ENCODE measurements at regions not wholly inside any gene's neighbourhood (a gene's known extent, or its start where the extent isn't known, plus 50 kb on each side); places are given as distances from the start of the nearest gene placed in this dataset.

- Mint-ChIP-seq H3K4me3 (no peak overlapping the region), H3K9me3 (peaks cover 7% of the 10 kb centered on the region), H3K27me3 (no peaks in the 10 kb centered on the region), H3K4me1 (no peaks in the 10 kb centered on the region), H3K36me3 (ENCODE audit: low read depth) (no peaks in the 10 kb centered on the region), H3K27ac (no peak overlapping the region)
- intact Hi-C loops (cut with micrococcal nuclease) = no loop called here
- no peak for DNase-seq
These were observed 303.3 kb downstream of the ARRDC4 start for GRCh38 chr15:98263787-98264186.

- no peaks in the 10 kb centered on the region for H3K4me1 Mint-ChIP-seq
- H3K27me3 Mint-ChIP-seq = no peaks in the 10 kb centered on the region
- H3K36me3 Mint-ChIP-seq (ENCODE audit: low read depth) = no peaks in the 10 kb centered on the region
- DNase-seq = no peak
- no peaks in the 10 kb centered on the region for H3K9me3 Mint-ChIP-seq
- intact Hi-C loops (cut with micrococcal nuclease) = no loop called here
- no peak overlapping the region for H3K27ac Mint-ChIP-seq
- H3K4me3 Mint-ChIP-seq = no peak overlapping the region
These were observed 305.8 kb downstream of the ARRDC4 start for GRCh38 chr15:98266295-98266694.

GRCh38 chr15:98268163-98268562 lies 307.7 kb downstream of the ARRDC4 start:
- no peaks in the 10 kb centered on the region for H3K36me3 Mint-ChIP-seq (ENCODE audit: low read depth)
- DNase-seq = no peak
- H3K4me3 Mint-ChIP-seq = no peak overlapping the region

GRCh38 chr15:98272625-98273024 lies 312.1 kb downstream of the ARRDC4 start:
- Mint-ChIP-seq H3K4me1 (no peaks in the 10 kb centered on the region), H3K9me3 (no peaks in the 10 kb centered on the region), H3K27me3 (no peaks in the 10 kb centered on the region), H3K36me3 (ENCODE audit: low read depth) (no peaks in the 10 kb centered on the region), H3K4me3 (no peak overlapping the region), H3K27ac (no peak overlapping the region)
- intact Hi-C loops (cut with micrococcal nuclease) = no loop called here
- no peak for DNase-seq

More at GRCh38 chr15:98268163-98268562, 307.7 kb downstream of the ARRDC4 start:
- no peaks in the 10 kb centered on the region for H3K9me3 Mint-ChIP-seq
- H3K4me1 Mint-ChIP-seq = no peaks in the 10 kb centered on the region
- intact Hi-C loops (cut with micrococcal nuclease) = no loop called here
- no peaks in the 10 kb centered on the region for H3K27me3 Mint-ChIP-seq
- H3K27ac Mint-ChIP-seq = no peak overlapping the region

GRCh38 chr15:98276018-98276417 lies 315.5 kb downstream of the ARRDC4 start:
- no peaks in the 10 kb centered on the region for H3K9me3 Mint-ChIP-seq
- no peaks in the 10 kb centered on the region for H3K27me3 Mint-ChIP-seq
- H3K27ac Mint-ChIP-seq = no peak overlapping the region
- no peak for DNase-seq
- H3K4me1 Mint-ChIP-seq = no peaks in the 10 kb centered on the region
- H3K36me3 Mint-ChIP-seq (ENCODE audit: low read depth) = no peaks in the 10 kb centered on the region
- H3K4me3 Mint-ChIP-seq = no peak overlapping the region
- intact Hi-C loops (cut with micrococcal nuclease) = no loop called here

GRCh38 chr15:98277602-98278001 lies 317.1 kb downstream of the ARRDC4 start:
- intact Hi-C loops (cut with micrococcal nuclease) = no loop called here
- no peaks in the 10 kb centered on the region for H3K9me3 Mint-ChIP-seq
- DNase-seq = no peak
- no peaks in the 10 kb centered on the region for H3K4me1 Mint-ChIP-seq
- no peaks in the 10 kb centered on the region for H3K27me3 Mint-ChIP-seq
- no peak overlapping the region for H3K27ac Mint-ChIP-seq
- H3K36me3 Mint-ChIP-seq (ENCODE audit: low read depth) = no peaks in the 10 kb centered on the region
- H3K4me3 Mint-ChIP-seq = no peak overlapping the region

- H3K36me3 Mint-ChIP-seq (ENCODE audit: low read depth) = no peaks in the 10 kb centered on the region
- no peak overlapping the region for H3K4me3 Mint-ChIP-seq
- H3K9me3 Mint-ChIP-seq = no peaks in the 10 kb centered on the region
- DNase-seq = no peak
- no peaks in the 10 kb centered on the region for H3K27me3 Mint-ChIP-seq
- intact Hi-C loops (cut with micrococcal nuclease) = no loop called here
- no peaks in the 10 kb centered on the region for H3K4me1 Mint-ChIP-seq
- no peak overlapping the region for H3K27ac Mint-ChIP-seq
These were observed 319.9 kb downstream of the ARRDC4 start for GRCh38 chr15:98280284-98280975.

GRCh38 chr15:98281130-98281529 lies 320.6 kb downstream of the ARRDC4 start:
- no peaks in the 10 kb centered on the region for H3K9me3 Mint-ChIP-seq
- no peak overlapping the region for H3K27ac Mint-ChIP-seq
- H3K4me3 Mint-ChIP-seq = no peak overlapping the region
- intact Hi-C loops (cut with micrococcal nuclease) = no loop called here
- no peaks in the 10 kb centered on the region for H3K36me3 Mint-ChIP-seq (ENCODE audit: low read depth)
- no peaks in the 10 kb centered on the region for H3K4me1 Mint-ChIP-seq
- no peak for DNase-seq
- H3K27me3 Mint-ChIP-seq = no peaks in the 10 kb centered on the region

GRCh38 chr15:98282656-98283332 lies 322.3 kb downstream of the ARRDC4 start:
- H3K4me1 Mint-ChIP-seq = no peaks in the 10 kb centered on the region
- intact Hi-C loops (cut with micrococcal nuclease) = no loop called here
- H3K4me3 Mint-ChIP-seq = no peak overlapping the region
- no peaks in the 10 kb centered on the region for H3K36me3 Mint-ChIP-seq (ENCODE audit: low read depth)
- no peak for DNase-seq
- no peaks in the 10 kb centered on the region for H3K27me3 Mint-ChIP-seq
- no peaks in the 10 kb centered on the region for H3K9me3 Mint-ChIP-seq
- H3K27ac Mint-ChIP-seq = no peak overlapping the region

GRCh38 chr15:98286200-98286599 lies 325.7 kb downstream of the ARRDC4 start:
- intact Hi-C loops (cut with micrococcal nuclease) = no loop called here
- Mint-ChIP-seq H3K27me3 (peaks cover 2% of the 10 kb centered on the region), H3K27ac (no peak overlapping the region), H3K9me3 (no peaks in the 10 kb centered on the region), H3K4me1 (no peaks in the 10 kb centered on the region), H3K36me3 (ENCODE audit: low read depth) (no peaks in the 10 kb centered on the region), H3K4me3 (no peak overlapping the region)
- no peak for DNase-seq

- no peaks in the 10 kb centered on the region for H3K9me3 Mint-ChIP-seq
- H3K27ac Mint-ChIP-seq = no peak overlapping the region
- intact Hi-C loops (cut with micrococcal nuclease) = no loop called here
- peaks cover 2% of the 10 kb centered on the region for H3K27me3 Mint-ChIP-seq
- DNase-seq = no peak
- no peak overlapping the region for H3K4me3 Mint-ChIP-seq
- H3K36me3 Mint-ChIP-seq (ENCODE audit: low read depth) = no peaks in the 10 kb centered on the region
- H3K4me1 Mint-ChIP-seq = no peaks in the 10 kb centered on the region
These were observed 326.3 kb downstream of the ARRDC4 start for GRCh38 chr15:98286831-98287230.

- intact Hi-C loops (cut with micrococcal nuclease) = no loop called here
- H3K27ac Mint-ChIP-seq = no peak overlapping the region
- H3K27me3 Mint-ChIP-seq = peaks cover 9% of the 10 kb centered on the region
- DNase-seq = no peak
- H3K36me3 Mint-ChIP-seq (ENCODE audit: low read depth) = no peaks in the 10 kb centered on the region
- no peaks in the 10 kb centered on the region for H3K4me1 Mint-ChIP-seq
- H3K9me3 Mint-ChIP-seq = no peaks in the 10 kb centered on the region
- H3K4me3 Mint-ChIP-seq = no peak overlapping the region
These were observed 327.6 kb downstream of the ARRDC4 start for GRCh38 chr15:98288091-98288590.

GRCh38 chr15:98289747-98290146 lies 329.2 kb downstream of the ARRDC4 start:
- no peaks in the 10 kb centered on the region for H3K9me3 Mint-ChIP-seq
- intact Hi-C loops (cut with micrococcal nuclease) = loop anchor here (5.0 to 10.0 kb wide), 2 partner anchors 133 to 385 kb away; no protein-coding TSS in a partner anchor
- no peak overlapping the region for H3K27ac Mint-ChIP-seq
- H3K27me3 Mint-ChIP-seq = peaks cover 22% of the 10 kb centered on the region
- no peak overlapping the region for H3K4me3 Mint-ChIP-seq
- no peaks in the 10 kb centered on the region for H3K36me3 Mint-ChIP-seq (ENCODE audit: low read depth)
- no peaks in the 10 kb centered on the region for H3K4me1 Mint-ChIP-seq
- no peak for DNase-seq

GRCh38 chr15:98292442-98293240 lies 332.1 kb downstream of the ARRDC4 start:
- H3K36me3 Mint-ChIP-seq (ENCODE audit: low read depth) = no peaks in the 10 kb centered on the region
- intact Hi-C loops (cut with micrococcal nuclease) = loop anchor here (5.0 to 10.0 kb wide), 2 partner anchors 130 to 388 kb away; no protein-coding TSS in a partner anchor

More at GRCh38 chr15:98292442-98293240, 332.1 kb downstream of the ARRDC4 start:
- peak; percentile 77 for DNase-seq
- H3K27me3 Mint-ChIP-seq = peaks cover 24% of the 10 kb centered on the region
- H3K4me1 Mint-ChIP-seq = no peaks in the 10 kb centered on the region
- H3K4me3 Mint-ChIP-seq = no peak overlapping the region
- no peaks in the 10 kb centered on the region for H3K9me3 Mint-ChIP-seq
- H3K27ac Mint-ChIP-seq = no peak overlapping the region
